GM12874 (cell line): ENCODE measurements at regions not wholly inside any gene's neighbourhood (a gene's known extent, or its start where the extent isn't known, plus 50 kb on each side); places are given as distances from the start of the nearest gene placed in this dataset.

Source experiments
- CTCF ChIP-seq: IDR thresholded peaks from 2 replicates; pipeline ENCODE4 v1.5.1; 2011; ENCODE audit warnings: low read depth, mild to moderate bottlenecking, control low read depth, low read length, moderate library complexity; ENCODE audit not compliant: insufficient read depth

- no peak for TF ChIP-seq CTCF
Measured at GRCh38 chr1:39110882-39111281, 84.7 kb downstream of the NDUFS5 start.

- TF ChIP-seq CTCF, result no peak
Measured at GRCh38 chr1:39113109-39113743, 87.1 kb downstream of the NDUFS5 start.

GRCh38 chr1:39115271-39116110, 89.0 kb upstream of the MACF1 start:
- no peak for TF ChIP-seq CTCF

GRCh38 chr1:39116116-39116607, 88.3 kb upstream of the MACF1 start:
- TF ChIP-seq CTCF, result no peak

GRCh38 chr1:39116860-39117728, 87.4 kb upstream of the MACF1 start:
- TF ChIP-seq CTCF, result no peak

GRCh38 chr1:39117899-39118450, 86.5 kb upstream of the MACF1 start:
- TF ChIP-seq CTCF, result no peak

- no peak for TF ChIP-seq CTCF
Measured at GRCh38 chr1:39122056-39122455, 82.4 kb upstream of the MACF1 start.
